IMR-90 (cell line): ENCODE measurements at regions not wholly inside any gene's neighbourhood (a gene's known extent, or its start where the extent isn't known, plus 50 kb on each side); places are given as distances from the start of the nearest gene placed in this dataset.

Experiments
- ATAC-seq: fragments of 200-7000 bp; cut with Tn5 transposase; 2 replicates; pipeline ENCODE4 v1.9.1; 2020; ENCODE audit warnings: low read depth, mild to moderate bottlenecking, moderate library complexity
- BruUV-seq: library from RNA; stranded (reverse); fragments of 400-500 nt; replicated peaks from 2 replicates; lab custom pipeline; 2021; lab: Mats Ljungman, UMichigan
- CTCF ChIA-PET: fragments of 300-600 bp; formaldehyde crosslinking; extraction: SDS; loops from one replicate; lab custom pipeline; 2021; ENCODE audit warnings: antibody characterized with exemption; lab: Yijun Ruan, JAX
- POLR2A ChIA-PET: fragments of 300-600 bp; sonication (Branson Sonifier 250); formaldehyde crosslinking; loops from one replicate; lab custom pipeline; 2022; ENCODE audit warnings: antibody characterized with exemption; ENCODE audit not compliant: unreplicated experiment; lab: Charles Lee
- DNase-seq: peaks from one replicate; pipeline ENCODE4 v3.0.0; 2013
- H2AFZ ChIP-seq: replicated peaks from 2 replicates; pipeline ENCODE3; 2013; ENCODE audit warnings: low read length, mild to moderate bottlenecking; ENCODE audit not compliant: poor library complexity
- H2AK5ac ChIP-seq: 2 replicates; pipeline ENCODE4 v1.6.1; 2013; ENCODE audit warnings: low read depth, low read length, inconsistent platforms
- H2AK9ac ChIP-seq: replicated peaks from 2 replicates; pipeline ENCODE3; 2013; ENCODE audit warnings: mild to moderate bottlenecking, low read depth, low read length, moderate library complexity; ENCODE audit not compliant: poor library complexity
- H2BK120ac ChIP-seq: 2 replicates; pipeline ENCODE4 v1.6.1; 2013; ENCODE audit warnings: low read depth, low read length, inconsistent platforms
- H2BK15ac ChIP-seq: 3 replicates; pipeline ENCODE4 v1.6.1; 2013; ENCODE audit warnings: low read depth, low read length, inconsistent platforms
- H2BK20ac ChIP-seq: 2 replicates; pipeline ENCODE4 v1.6.1; 2013; ENCODE audit warnings: low read depth, mild to moderate bottlenecking, inconsistent platforms, low read length, moderate library complexity
- H2BK5ac ChIP-seq: 2 replicates; pipeline ENCODE4 v1.6.1; 2013; ENCODE audit warnings: mild to moderate bottlenecking, low read depth, low read length, inconsistent platforms; ENCODE audit not compliant: poor library complexity, severe bottlenecking
- H3K14ac ChIP-seq: replicated peaks from 2 replicates; pipeline ENCODE4 v1.6.1; 2013; ENCODE audit warnings: low read depth, low read length, inconsistent platforms
- H3K18ac ChIP-seq: 2 replicates; pipeline ENCODE4 v1.6.1; 2013; ENCODE audit warnings: low read depth, low read length, control low read depth
- H3K23ac ChIP-seq: 2 replicates; pipeline ENCODE4 v1.6.1; 2013; ENCODE audit warnings: low read depth, low read length, inconsistent platforms
- H3K27ac ChIP-seq: 2 replicates; pipeline ENCODE4 v1.5.1; 2013; ENCODE audit warnings: mild to moderate bottlenecking, control low read depth, low read length; ENCODE audit not compliant: insufficient read depth
- H3K27me3 ChIP-seq: 2 replicates; pipeline ENCODE4 v1.6.1; 2013; ENCODE audit warnings: low read length; ENCODE audit not compliant: control insufficient read depth, insufficient read depth
- H3K36me3 ChIP-seq: 2 replicates; pipeline ENCODE4 v1.6.1; 2013; ENCODE audit warnings: low read length, mixed read lengths; ENCODE audit not compliant: control insufficient read depth, insufficient read depth
- H3K4ac ChIP-seq: 2 replicates; pipeline ENCODE4 v1.6.1; 2013; ENCODE audit warnings: low read depth, low read length, inconsistent platforms
- H3K4me1 ChIP-seq: 2 replicates; pipeline ENCODE4 v1.6.1; 2013; ENCODE audit warnings: low read length, mixed read lengths; ENCODE audit not compliant: control insufficient read depth, insufficient read depth
- H3K4me2 ChIP-seq: 2 replicates; pipeline ENCODE4 v1.6.1; 2013; ENCODE audit warnings: low read depth, mild to moderate bottlenecking, control low read depth, low read length, moderate library complexity
- H3K4me3 ChIP-seq: 2 replicates; pipeline ENCODE4 v1.5.1; 2013; ENCODE audit warnings: low read depth, mild to moderate bottlenecking, control low read depth, low read length, moderate library complexity; ENCODE audit not compliant: insufficient read depth
- H3K56ac ChIP-seq: 2 replicates; pipeline ENCODE4 v1.6.1; 2013; ENCODE audit warnings: low read length, inconsistent platforms; ENCODE audit not compliant: insufficient read depth; ENCODE audit errors: extremely low read depth
- H3K79me1 ChIP-seq, 2 experiments: 2 replicates each; pipeline ENCODE4 v1.6.1; 2013; ENCODE audit warnings: low read length in 2 of 2, inconsistent platforms in 1 of 2, low read depth in 1 of 2
- H3K9ac ChIP-seq: 2 replicates; pipeline ENCODE4 v1.6.1; 2013; ENCODE audit warnings: low read depth, low read length, control low read depth
- H3K9me1 ChIP-seq: 2 replicates; pipeline ENCODE4 v1.6.1; 2013; ENCODE audit warnings: low read length, inconsistent platforms; ENCODE audit not compliant: insufficient read depth
- H3K9me3 ChIP-seq: 2 replicates; pipeline ENCODE4 v1.6.1; 2013; ENCODE audit warnings: low read length; ENCODE audit not compliant: control insufficient read depth, insufficient read depth
- H4K20me1 ChIP-seq: 2 replicates; pipeline ENCODE4 v1.6.1; 2013; ENCODE audit warnings: low read length, inconsistent platforms; ENCODE audit not compliant: insufficient read depth
- H4K5ac ChIP-seq: 2 replicates; pipeline ENCODE4 v1.6.1; 2013; ENCODE audit warnings: mild to moderate bottlenecking, low read depth, low read length, control low read depth
- H4K8ac ChIP-seq, 2 experiments: 2 replicates each; pipeline ENCODE4 v1.6.1; 2013; ENCODE audit warnings: low read depth in 2 of 2, low read length in 2 of 2, control low read depth in 1 of 2, inconsistent platforms in 1 of 2
- H4K91ac ChIP-seq: 2 replicates; pipeline ENCODE4 v1.6.1; 2013; ENCODE audit warnings: low read depth, low read length, inconsistent platforms; ENCODE audit not compliant: insufficient read depth
- MAFK ChIP-seq: IDR thresholded peaks from 2 replicates; pipeline ENCODE4 v1.6.1; 2012; ENCODE audit warnings: low read depth, low read length, improper control_type of control experiment
- MXI1 ChIP-seq: IDR thresholded peaks from 2 replicates; pipeline ENCODE4 v1.6.1; 2012; ENCODE audit warnings: low read depth, mild to moderate bottlenecking, low read length, moderate library complexity, borderline replicate concordance
- POLR2A ChIP-seq: IDR thresholded peaks from 2 replicates; pipeline ENCODE4 v1.6.1; 2012; ENCODE audit warnings: mild to moderate bottlenecking, low read depth, low read length
- RAD21 ChIP-seq: IDR thresholded peaks from 2 replicates; pipeline ENCODE4 v1.6.1; 2012; ENCODE audit warnings: low read length, improper control_type of control experiment
- WGBS, 2 experiments: methylation state at CpG; one replicate each; pipeline versions ENCODE4 v1.1.5 to v1.1.7; 2013; ENCODE audit warnings: missing lambda C conversion rate in 2 of 2; ENCODE audit not compliant: insufficient read length in 1 of 2; ENCODE audit errors: extremely low coverage in 2 of 2; 5-methylcytosine and 5-hydroxymethylcytosine counted together
- dilution Hi-C: fragments of 300-500 bp; cut with HindIII; formaldehyde crosslinking; loops from one replicate; pipeline ENCODE4 v1.14.3; 2018; ENCODE audit warnings: low sequenced_read_pairs; ENCODE audit not compliant: unreplicated experiment
- in situ Hi-C: fragments of 300-500 bp; cut with MboI; formaldehyde crosslinking; loops from 3 replicates; pipeline ENCODE4 v1.14.3; 2019; ENCODE audit warnings: low sequenced_read_pairs, inconsistent platforms, mixed read lengths
- intact Hi-C: fragments of 100-400 bp; cut with micrococcal nuclease; formaldehyde crosslinking; loops from 2 replicates; pipeline ENCODE4 v1.10.0; 2022

- no peak overlapping the region for H3K18ac ChIP-seq
- no peak overlapping the region for H3K4me3 ChIP-seq
- H3K9me3 ChIP-seq: no peaks in the 10 kb centered on the region
- no CpG with 5 or more reads among the region's 3 CpGs for WGBS, 2 experiments
- no peak overlapping the region for H2BK15ac ChIP-seq
- H3K27me3 ChIP-seq: no peaks in the 10 kb centered on the region
- no peak overlapping the region for H2AFZ ChIP-seq
- H2AK9ac ChIP-seq: no peak overlapping the region
- H3K23ac ChIP-seq: no peak overlapping the region
- H3K27ac ChIP-seq: no peak overlapping the region
- H4K20me1 ChIP-seq: no peaks in the 10 kb centered on the region
- H3K14ac ChIP-seq: no peak overlapping the region
- DNase-seq: no peak
- ATAC-seq: no peak
- POLR2A ChIA-PET: no interaction called here
- no peak overlapping the region for H3K4ac ChIP-seq
- H3K79me1 ChIP-seq: no peaks in the 10 kb centered on the region
- H4K5ac ChIP-seq: no peak overlapping the region
- no peak overlapping the region for H2AK5ac ChIP-seq
- H3K4me2 ChIP-seq: no peak overlapping the region
- no peaks in the 10 kb centered on the region for H3K36me3 ChIP-seq
- no peak overlapping the region for H2BK20ac ChIP-seq
- no peak overlapping the region for H2BK120ac ChIP-seq
- H3K4me1 ChIP-seq: no peaks in the 10 kb centered on the region
- H4K91ac ChIP-seq: no peak overlapping the region
- no peak overlapping the region for H2BK5ac ChIP-seq
- dilution Hi-C loops: no loop called here
- BruUV-seq: no TSS peak
- TF ChIP-seq MAFK (no peak), RAD21 (no peak), MXI1 (no peak), POLR2A (no peak)
- no peak overlapping the region for H3K56ac ChIP-seq
- H4K8ac ChIP-seq: no peak overlapping the region
- in situ Hi-C loops: no loop called here
- CTCF ChIA-PET: no interaction called here
- H3K9me1 ChIP-seq: no peaks in the 10 kb centered on the region
- H3K9ac ChIP-seq: no peak overlapping the region
- intact Hi-C loops: no loop called here
Observed at GRCh38 chr6:91352321-91352720, 765.4 kb upstream of the MAP3K7 start.
